ENCODE measurements at regions not wholly inside any gene's neighbourhood (a gene's known extent, or its start where the extent isn't known, plus 50 kb on each side); places are given as distances from the start of the nearest gene placed in this dataset.
A peak's percentile ranks its signal among the peaks of the same experiment; 100 is the strongest.

- no peak for DNase-seq (ENCODE audit: low spot score)
Measured at GRCh38 chr1:82215853-82216175, 415.1 kb downstream of the ADGRL2 start.

GRCh38 chr1:82215056-82215852, 414.5 kb downstream of the ADGRL2 start:
- DNase-seq (ENCODE audit: low spot score), result no peak

- no peak for DNase-seq (ENCODE audit: low spot score)
Measured at GRCh38 chr1:82214606-82215005, 413.9 kb downstream of the ADGRL2 start.

GRCh38 chr1:82197606-82198005, 396.9 kb downstream of the ADGRL2 start:
- DNase-seq (ENCODE audit: low spot score), result no peak

- no peak for DNase-seq (ENCODE audit: low spot score)
Measured at GRCh38 chr1:82195245-82195644, 394.5 kb downstream of the ADGRL2 start.

GRCh38 chr1:82185084-82185483, 384.4 kb downstream of the ADGRL2 start:
- DNase-seq (ENCODE audit: low spot score), result no peak

- DNase-seq (ENCODE audit: low spot score), result no peak
Measured at GRCh38 chr1:82181846-82182245, 381.1 kb downstream of the ADGRL2 start.

- no peak for DNase-seq (ENCODE audit: low spot score)
Measured at GRCh38 chr1:82179131-82179530, 378.4 kb downstream of the ADGRL2 start.

GRCh38 chr1:82177192-82177591, 376.5 kb downstream of the ADGRL2 start:
- DNase-seq (ENCODE audit: low spot score), result no peak

GRCh38 chr1:82171955-82172354, 371.2 kb downstream of the ADGRL2 start:
- no peak for DNase-seq (ENCODE audit: low spot score)

- no peak for DNase-seq (ENCODE audit: low spot score)
Measured at GRCh38 chr1:82168482-82168881, 367.7 kb downstream of the ADGRL2 start.

GRCh38 chr1:82165304-82165703, 364.6 kb downstream of the ADGRL2 start:
- no peak for DNase-seq (ENCODE audit: low spot score)

- no peak for DNase-seq (ENCODE audit: low spot score)
Measured at GRCh38 chr1:82162486-82163420, 362.0 kb downstream of the ADGRL2 start.

GRCh38 chr1:82161700-82162141, 361.0 kb downstream of the ADGRL2 start:
- peak; percentile 42 for DNase-seq (ENCODE audit: low spot score)

GRCh38 chr1:82160903-82161302, 360.2 kb downstream of the ADGRL2 start:
- no peak for DNase-seq (ENCODE audit: low spot score)

GRCh38 chr1:82160036-82160435, 359.3 kb downstream of the ADGRL2 start:
- no peak for DNase-seq (ENCODE audit: low spot score)

- no peak for DNase-seq (ENCODE audit: low spot score)
Measured at GRCh38 chr1:82158981-82159380, 358.2 kb downstream of the ADGRL2 start.

- no peak for DNase-seq (ENCODE audit: low spot score)
Measured at GRCh38 chr1:82154219-82154970, 353.7 kb downstream of the ADGRL2 start.

GRCh38 chr1:82153752-82154151, 353.0 kb downstream of the ADGRL2 start:
- DNase-seq (ENCODE audit: low spot score), result no peak

GRCh38 chr1:82153272-82153629, 352.5 kb downstream of the ADGRL2 start:
- DNase-seq (ENCODE audit: low spot score), result no peak

- peak; percentile 87 for DNase-seq (ENCODE audit: low spot score)
Measured at GRCh38 chr1:82152356-82153271, 351.9 kb downstream of the ADGRL2 start.

Measured in SW480 (cell line).